Esophagus squamous epithelium (tissue), 4 donors: ENCODE measurements at regions not wholly inside any gene's neighbourhood (a gene's known extent, or its start where the extent isn't known, plus 50 kb on each side); places are given as distances from the start of the nearest gene placed in this dataset.

ENCODE experiments used
- CTCF ChIP-seq, 6 experiments: fragments of 450-650 bp in 4 of 6; fragments of 200-600 bp in 2 of 6; sonication (generic) in 2 of 6; IDR thresholded peaks; one replicate each; pipeline ENCODE4 v1.5.1; 2016 to 2019; ENCODE audit warnings: antibody characterized with exemption in 6 of 6, mild to moderate bottlenecking in 4 of 6, moderate library complexity in 4 of 6
- POLR2A ChIP-seq, 4 donors: fragments of 450-650 bp; IDR thresholded peaks; one replicate each; pipeline ENCODE4 v1.6.1; 2017; ENCODE audit warnings: antibody characterized with exemption in 4 of 4, mild to moderate bottlenecking in 4 of 4, moderate library complexity in 3 of 4

- TF ChIP-seq CTCF (IDR thresholded peaks at IDR 0.05), result no peak
- TF ChIP-seq POLR2A (IDR thresholded peaks at IDR 0.05), result no peak
Observed at GRCh38 chr4:66658809-66659208, 886.5 kb downstream of the CENPC start.
